ENCODE measurements at regions not wholly inside any gene's neighbourhood (a gene's known extent, or its start where the extent isn't known, plus 50 kb on each side); places are given as distances from the start of the nearest gene placed in this dataset.

DNA sequence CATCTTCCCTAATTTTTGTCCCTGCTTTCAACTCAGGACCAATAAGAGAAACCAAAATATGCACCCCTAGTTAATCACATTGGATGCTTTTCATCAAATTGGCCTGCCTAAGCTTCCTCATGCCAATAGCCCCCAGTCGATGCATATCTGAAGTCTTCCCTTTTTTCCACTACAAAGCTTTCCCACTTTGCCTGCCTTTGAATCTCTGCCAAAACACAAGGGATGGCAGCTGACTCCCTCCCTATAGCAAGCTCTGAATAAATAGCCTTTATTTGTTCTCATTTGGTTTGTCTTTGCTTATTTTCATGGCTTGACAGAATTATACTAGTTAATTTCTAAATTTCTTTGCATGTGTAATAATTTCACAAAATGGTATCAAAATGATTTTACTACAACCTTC is 621.2 kb downstream of the MBD2 start:
- Mint-ChIP-seq H3K36me3 (no peaks in the 10 kb centered on the region), H3K4me1 (no peaks in the 10 kb centered on the region), H3K9me3 (peaks cover 0 to 2% (median 0%) of the 10 kb centered on the region in 3 donors), H3K27ac (no peak overlapping the region), H3K27me3 (no peaks in the 10 kb centered on the region), H3K4me3 (no peak overlapping the region)
- ATAC-seq (replicated peaks in 1 of 4) (no peak), DNase-seq (no peak)
- ChIA-PET CTCF (no interaction called here), POLR2A (no interaction called here)
- 25% methylated on average over 1 of the region's 1 CpG for WGBS (ENCODE audit: insufficient coverage)
- H3K27me3 ChIP-seq (replicated peaks in 1 of 2; ENCODE audit: control insufficient read depth in 2 of 2, extremely low read depth in 1 of 2, insufficient read depth in 2 of 2, low read length in 1 of 2), result no peaks in the 10 kb centered on the region
- no peaks in the 10 kb centered on the region for H3K36me3 ChIP-seq (ENCODE audit: control insufficient read depth in 2 of 2, extremely low read depth in 1 of 2, insufficient read depth in 1 of 2, low read length in 1 of 2)
- no peak overlapping the region for H3K27ac ChIP-seq (ENCODE audit: low read length)
- no peak overlapping the region for H3K4me3 ChIP-seq (ENCODE audit: control insufficient read depth in 1 of 2, extremely low read depth in 1 of 2, low read length in 1 of 2)
- no peaks in the 10 kb centered on the region for H3K4me1 ChIP-seq (ENCODE audit: control insufficient read depth in 1 of 2, extremely low read depth in 1 of 2, insufficient read depth in 2 of 2, low read length in 2 of 2)
- no peaks in the 10 kb centered on the region for H3K9me3 ChIP-seq

DNA sequence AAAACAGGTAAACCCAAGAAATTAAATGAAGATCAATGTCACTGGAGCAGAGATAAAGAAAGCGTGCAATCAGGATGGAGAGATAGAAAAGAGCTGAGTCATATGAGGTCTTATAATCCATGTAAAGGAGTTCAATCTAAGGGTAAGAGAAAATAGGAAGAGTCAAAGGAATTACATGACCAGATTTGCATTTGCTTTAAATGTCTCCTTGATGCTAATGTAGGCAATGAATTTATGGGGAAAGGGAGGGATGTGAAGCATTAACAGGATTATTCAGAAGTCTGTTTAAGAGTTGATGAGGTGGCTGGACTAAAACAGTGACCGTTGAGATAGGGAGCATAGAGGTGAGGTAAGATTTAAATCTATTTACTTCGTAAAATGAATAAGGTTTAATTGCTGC is 623.1 kb downstream of the MBD2 start:
- ATAC-seq (replicated peaks in 1 of 4) (no peak), DNase-seq (no peak)
- Mint-ChIP-seq H3K27me3 (no peaks in the 10 kb centered on the region), H3K4me1 (no peaks in the 10 kb centered on the region), H3K27ac (no peak overlapping the region), H3K36me3 (no peaks in the 10 kb centered on the region), H3K9me3 (peaks cover 0 to 2% (median 0%) of the 10 kb centered on the region in 3 donors), H3K4me3 (no peak overlapping the region)
- CTCF ChIA-PET, result no interaction called here
- no peaks in the 10 kb centered on the region for H3K36me3 ChIP-seq (ENCODE audit: control insufficient read depth in 2 of 2, extremely low read depth in 1 of 2, insufficient read depth in 1 of 2, low read length in 1 of 2)
- no peaks in the 10 kb centered on the region for H3K9me3 ChIP-seq
- POLR2A ChIA-PET, result no interaction called here
- no peaks in the 10 kb centered on the region for H3K27me3 ChIP-seq (replicated peaks in 1 of 2; ENCODE audit: control insufficient read depth in 2 of 2, extremely low read depth in 1 of 2, insufficient read depth in 2 of 2, low read length in 1 of 2)
- no peak overlapping the region for H3K27ac ChIP-seq (ENCODE audit: low read length)
- H3K4me3 ChIP-seq (ENCODE audit: control insufficient read depth in 1 of 2, extremely low read depth in 1 of 2, low read length in 1 of 2), result no peak overlapping the region
- no peaks in the 10 kb centered on the region for H3K4me1 ChIP-seq (ENCODE audit: control insufficient read depth in 1 of 2, extremely low read depth in 1 of 2, insufficient read depth in 2 of 2, low read length in 2 of 2)
- 81% methylated on average over 2 of the region's 3 CpGs for WGBS (ENCODE audit: insufficient coverage)

DNA sequence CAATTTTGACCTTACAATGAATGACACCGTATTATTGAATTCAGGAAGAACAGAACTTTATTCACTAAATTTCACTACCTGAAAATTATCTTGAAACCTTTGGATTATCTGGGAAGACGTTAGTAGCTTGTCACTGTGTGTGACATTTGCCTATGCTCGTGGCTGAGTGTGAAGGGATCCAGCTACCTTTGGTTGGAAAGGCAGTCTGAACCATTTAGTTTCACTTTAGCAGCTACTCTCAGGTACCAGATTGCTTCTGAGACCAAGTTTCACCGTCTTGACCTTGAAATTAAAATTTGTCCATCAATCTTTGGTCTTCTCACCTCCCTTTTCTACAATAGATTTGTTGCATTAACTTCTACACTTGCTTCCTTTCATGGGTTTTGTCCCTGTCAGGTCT is 637.5 kb downstream of the MBD2 start:
- H3K27ac ChIP-seq (ENCODE audit: low read length), result no peak overlapping the region
- no peaks in the 10 kb centered on the region for H3K27me3 ChIP-seq (replicated peaks in 1 of 2; ENCODE audit: control insufficient read depth in 2 of 2, extremely low read depth in 1 of 2, insufficient read depth in 2 of 2, low read length in 1 of 2)
- ChIA-PET CTCF (no interaction called here), POLR2A (no interaction called here)
- ATAC-seq (replicated peaks in 1 of 4) (no peak), DNase-seq (no peak)
- no peak overlapping the region for H3K4me3 Mint-ChIP-seq
- peaks cover 4 to 8% (median 7%) of the 10 kb centered on the region in 3 donors for H3K9me3 Mint-ChIP-seq
- no peaks in the 10 kb centered on the region for H3K36me3 ChIP-seq (ENCODE audit: control insufficient read depth in 2 of 2, extremely low read depth in 1 of 2, insufficient read depth in 1 of 2, low read length in 1 of 2)
- H3K4me1 ChIP-seq (ENCODE audit: control insufficient read depth in 1 of 2, extremely low read depth in 1 of 2, insufficient read depth in 2 of 2, low read length in 2 of 2), result no peaks in the 10 kb centered on the region
- no peak overlapping the region for H3K27ac Mint-ChIP-seq
- no peaks in the 10 kb centered on the region for H3K36me3 Mint-ChIP-seq
- H3K9me3 ChIP-seq, result no peaks in the 10 kb centered on the region
- no peak overlapping the region for H3K4me3 ChIP-seq (ENCODE audit: control insufficient read depth in 1 of 2, extremely low read depth in 1 of 2, low read length in 1 of 2)
- H3K27me3 Mint-ChIP-seq, result no peaks in the 10 kb centered on the region
- 75% methylated on average over 1 of the region's 4 CpGs for WGBS (ENCODE audit: insufficient coverage)
- no peaks in the 10 kb centered on the region for H3K4me1 Mint-ChIP-seq

All from T-cell (primary cell).